ENCODE measurements at regions not wholly inside any gene's neighbourhood (a gene's known extent, or its start where the extent isn't known, plus 50 kb on each side); places are given as distances from the start of the nearest gene placed in this dataset.

GRCh38 chr7:87671-88070 lies 104.7 kb upstream of the FAM20C start:
- Histone ChIP-seq H3K9me2 (ENCODE audit: insufficient read depth, low read length) (no peaks in the 10 kb centered on the region), H3K9me3 (ENCODE audit: low read length) (no peaks in the 10 kb centered on the region), H3K36me3 (ENCODE audit: insufficient read depth, low read length) (no peaks in the 10 kb centered on the region), H4K20me1 (ENCODE audit: insufficient read depth) (no peaks in the 10 kb centered on the region), H3K79me2 (replicated peaks; ENCODE audit: insufficient read depth, low read length) (no peaks in the 10 kb centered on the region), H3K4me3 (ENCODE audit: low read length) (no peak overlapping the region), H3K9ac (ENCODE audit: low read length) (no peak overlapping the region), H3F3A (ENCODE audit: insufficient read depth, low read length, poor library complexity, severe bottlenecking) (no peaks in the 10 kb centered on the region), H3K27ac (ENCODE audit: low read length) (no peak overlapping the region), H3K27me3 (ENCODE audit: insufficient read depth, low read depth, low read length) (no peaks in the 10 kb centered on the region), H2AFZ (ENCODE audit: low read depth, low read length) (no peak overlapping the region), H3K4me2 (ENCODE audit: low read length) (no peak overlapping the region)
- TF ChIP-seq TAF1 (IDR thresholded peaks at IDR 0.05; ENCODE audit: low read depth), result no peak
- TF ChIP-seq MXI1 (conservative IDR thresholded peaks at IDR 0.05; ENCODE audit: poor library complexity, severe bottlenecking), result no peak
- TF ChIP-seq EP300 (conservative IDR thresholded peaks at IDR 0.05; ENCODE audit: poor library complexity, severe bottlenecking), result no peak
- no peak for TF ChIP-seq REST (IDR thresholded peaks at IDR 0.05; ENCODE audit: borderline replicate concordance)
- TF ChIP-seq RAD21 (conservative IDR thresholded peaks at IDR 0.05), result no peak
- TF ChIP-seq POLR2AphosphoS5 (IDR thresholded peaks at IDR 0.05), result no peak
- TF ChIP-seq SMC3 (conservative IDR thresholded peaks at IDR 0.05; ENCODE audit: poor library complexity), result no peak

DNA sequence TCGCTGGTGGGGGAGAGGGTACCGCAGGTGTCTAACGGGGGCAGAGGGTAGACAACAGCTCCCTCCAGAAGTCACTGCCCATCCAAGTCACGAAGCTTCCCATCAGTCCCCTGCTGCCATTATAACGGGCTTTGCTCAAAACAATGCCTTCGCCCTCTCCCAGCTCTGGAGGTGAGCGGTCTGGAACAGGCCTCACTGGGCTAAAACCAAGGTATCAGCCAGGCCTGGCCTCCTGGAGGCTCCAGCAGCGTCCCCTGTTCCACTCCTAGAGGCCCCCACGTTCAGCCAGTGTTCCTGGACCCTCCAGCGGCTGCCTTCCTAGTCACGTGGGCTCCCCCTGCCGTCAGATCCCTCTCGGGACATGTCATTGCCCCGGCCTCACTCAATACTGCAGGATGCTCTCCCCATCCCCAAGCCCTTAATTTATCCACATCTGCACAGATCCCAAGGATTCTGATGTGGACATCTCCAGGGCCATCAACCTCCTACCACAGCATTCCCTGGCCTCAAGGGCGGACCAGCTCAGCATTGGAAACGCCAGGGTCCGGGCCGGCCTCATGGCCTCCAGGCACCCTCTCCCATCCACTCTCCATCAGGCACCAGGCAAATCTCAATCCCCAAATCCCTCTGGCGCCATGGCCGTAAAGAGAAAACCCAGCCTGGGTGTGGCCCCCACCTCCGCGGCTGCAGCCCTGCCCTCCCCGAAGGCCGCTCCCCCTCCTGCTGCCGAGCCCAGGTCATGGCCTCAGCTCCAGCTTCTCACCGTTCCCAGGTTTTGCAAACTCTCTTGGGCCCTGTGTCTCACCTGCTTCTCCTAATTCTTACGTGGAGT lies 104.1 kb upstream of the FAM20C start:
- Histone ChIP-seq H3K36me3 (ENCODE audit: insufficient read depth, low read length) (no peaks in the 10 kb centered on the region), H3F3A (ENCODE audit: insufficient read depth, low read length, poor library complexity, severe bottlenecking) (no peaks in the 10 kb centered on the region), H3K27me3 (ENCODE audit: insufficient read depth, low read depth, low read length) (no peaks in the 10 kb centered on the region), H3K4me3 (ENCODE audit: low read length) (no peak overlapping the region), H4K20me1 (ENCODE audit: insufficient read depth) (no peaks in the 10 kb centered on the region), H3K9me2 (ENCODE audit: insufficient read depth, low read length) (no peaks in the 10 kb centered on the region), H3K27ac (ENCODE audit: low read length) (no peak overlapping the region), H3K9ac (ENCODE audit: low read length) (no peak overlapping the region), H2AFZ (ENCODE audit: low read depth, low read length) (no peak overlapping the region), H3K4me2 (ENCODE audit: low read length) (no peak overlapping the region), H3K9me3 (ENCODE audit: low read length) (no peaks in the 10 kb centered on the region), H3K79me2 (replicated peaks; ENCODE audit: insufficient read depth, low read length) (no peaks in the 10 kb centered on the region)
- TF ChIP-seq RAD21 (conservative IDR thresholded peaks at IDR 0.05) (no peak), SMC3 (conservative IDR thresholded peaks at IDR 0.05; ENCODE audit: poor library complexity) (no peak), MXI1 (conservative IDR thresholded peaks at IDR 0.05; ENCODE audit: poor library complexity, severe bottlenecking) (no peak), EP300 (conservative IDR thresholded peaks at IDR 0.05; ENCODE audit: poor library complexity, severe bottlenecking) (no peak), EZH2 (IDR thresholded peaks at IDR 0.05; ENCODE audit: borderline replicate concordance, insufficient read depth, low read length, poor library complexity, severe bottlenecking) (no peak), POLR2AphosphoS5 (IDR thresholded peaks at IDR 0.05) (no peak), REST (IDR thresholded peaks at IDR 0.05; ENCODE audit: borderline replicate concordance) (no peak), CTCF (IDR thresholded peaks at IDR 0.05; ENCODE audit: poor library complexity, severe bottlenecking) (no peak), TAF1 (IDR thresholded peaks at IDR 0.05; ENCODE audit: low read depth) (no peak)

Measured in neural cell (in vitro differentiated cells).